Natural killer cell (primary cell): ENCODE measurements at regions not wholly inside any gene's neighbourhood (a gene's known extent, or its start where the extent isn't known, plus 50 kb on each side); places are given as distances from the start of the nearest gene placed in this dataset.

Source experiments
- ATAC-seq, 3 donors: fragments of 150-1000 bp in 2 of 3; fragments of 200-7000 bp in 1 of 3; cut with Tn5 transposase; 1 replicate in 1 of 3; 2 replicates in 2 of 3; pipeline ENCODE4 v1.10.0; 2021; ENCODE audit warnings: mild to moderate bottlenecking in 2 of 3, moderate library complexity in 2 of 3
- DNase-seq, 2 donors: peaks; one replicate each; pipeline versions ENCODE4 v3.0.0 to v3.0.0-alpha.2; 2013 to 2021; ENCODE audit warnings: mixed read lengths in 1 of 2
- H3K27ac ChIP-seq: one replicate; pipeline ENCODE4 v1.5.1; 2013; ENCODE audit warnings: mild to moderate bottlenecking, low read length
- H3K27me3 ChIP-seq: one replicate; pipeline ENCODE4 v1.6.1; 2013; ENCODE audit warnings: low read length; ENCODE audit not compliant: control insufficient read depth, insufficient read depth
- H3K36me3 ChIP-seq: one replicate; pipeline ENCODE4 v1.6.1; 2013; ENCODE audit warnings: low read length; ENCODE audit not compliant: control insufficient read depth, insufficient read depth
- H3K4me1 ChIP-seq: one replicate; pipeline ENCODE4 v1.6.1; 2013; ENCODE audit warnings: low read length; ENCODE audit not compliant: control insufficient read depth, insufficient read depth
- H3K4me3 ChIP-seq: one replicate; pipeline ENCODE4 v1.5.1; 2013; ENCODE audit warnings: low read length
- H3K9me3 ChIP-seq: one replicate; pipeline ENCODE4 v1.6.1; 2013; ENCODE audit warnings: low read length; ENCODE audit not compliant: control insufficient read depth, insufficient read depth
- H3K27ac Mint-ChIP-seq, 2 donors: one replicate each; pipeline ENCODE4 v1.8.0; 2022; ENCODE audit warnings: mild to moderate bottlenecking in 2 of 2, mixed read lengths in 2 of 2, moderate library complexity in 1 of 2
- H3K27me3 Mint-ChIP-seq, 2 donors: one replicate each; pipeline ENCODE4 v1.8.0; 2022; ENCODE audit warnings: low read depth in 2 of 2, mixed read lengths in 2 of 2
- H3K36me3 Mint-ChIP-seq: one replicate; pipeline ENCODE4 v1.8.0; 2022; ENCODE audit warnings: mixed read lengths
- H3K4me1 Mint-ChIP-seq, 2 donors: one replicate each; pipeline ENCODE4 v1.8.0; 2022; ENCODE audit warnings: mixed read lengths in 2 of 2
- H3K4me3 Mint-ChIP-seq: one replicate; pipeline ENCODE4 v1.8.0; 2022; ENCODE audit warnings: mild to moderate bottlenecking, moderate library complexity, mixed read lengths
- H3K9me3 Mint-ChIP-seq, 2 donors: one replicate each; pipeline ENCODE4 v1.8.0; 2022; ENCODE audit warnings: mixed read lengths in 2 of 2
- CTCF ChIP-seq: fragments of 200-600 bp; IDR thresholded peaks from one replicate; pipeline ENCODE4 v1.8.0; 2022; ENCODE audit warnings: antibody characterized with exemption
- WGBS: methylation state at CpG from one replicate; pipeline ENCODE4 v1.1.7; 2013; ENCODE audit warnings: missing lambda C conversion rate; ENCODE audit not compliant: insufficient coverage; 5-methylcytosine and 5-hydroxymethylcytosine counted together
- intact Hi-C: fragments of 100-400 bp; cut with micrococcal nuclease; formaldehyde crosslinking; loops from one replicate; pipeline ENCODE4 v1.14.2; 2022

GRCh38 chr6:6858533-6858982 is 249.2 kb upstream of the RREB1 start:
- Mint-ChIP-seq H3K27ac (no peak overlapping the region), H3K4me1 (peaks cover 0 to 11% of the 10 kb centered on the region in 2 donors), H3K9me3 (no peaks in the 10 kb centered on the region), H3K27me3 (peaks cover 6 to 12% of the 10 kb centered on the region in 2 donors), H3K36me3 (no peaks in the 10 kb centered on the region), H3K4me3 (no peak overlapping the region)
- intact Hi-C loops = no loop called here
- H3K4me3 ChIP-seq = no peak overlapping the region
- H3K9me3 ChIP-seq = no peaks in the 10 kb centered on the region
- no peak overlapping the region for H3K27ac ChIP-seq
- no peak for DNase-seq
- ATAC-seq = peak in 2 of 3 donors; percentile 20 to 43
- H3K27me3 ChIP-seq = no peaks in the 10 kb centered on the region
- 62% methylated on average over 12 of the region's 12 CpGs for WGBS
- no peak for TF ChIP-seq CTCF
- no peaks in the 10 kb centered on the region for H3K36me3 ChIP-seq
- H3K4me1 ChIP-seq = peaks cover 15% of the 10 kb centered on the region

GRCh38 chr6:6859105-6859504 is 248.7 kb upstream of the RREB1 start:
- no peak overlapping the region for H3K4me3 ChIP-seq
- DNase-seq (no peak), ATAC-seq (no peak)
- no peaks in the 10 kb centered on the region for H3K9me3 Mint-ChIP-seq
- H3K27me3 ChIP-seq = no peaks in the 10 kb centered on the region
- H3K27ac Mint-ChIP-seq = no peak overlapping the region
- H3K36me3 ChIP-seq = no peaks in the 10 kb centered on the region
- 52% methylated on average over 5 of the region's 5 CpGs for WGBS
- H3K4me3 Mint-ChIP-seq = no peak overlapping the region
- H3K4me1 ChIP-seq = peaks cover 15% of the 10 kb centered on the region
- H3K27ac ChIP-seq = no peak overlapping the region
- intact Hi-C loops = no loop called here
- H3K36me3 Mint-ChIP-seq = no peaks in the 10 kb centered on the region
- peaks cover 0 to 11% of the 10 kb centered on the region in 2 donors for H3K4me1 Mint-ChIP-seq
- no peaks in the 10 kb centered on the region for H3K9me3 ChIP-seq
- peaks cover 6 to 12% of the 10 kb centered on the region in 2 donors for H3K27me3 Mint-ChIP-seq
- no peak for TF ChIP-seq CTCF

- Histone ChIP-seq H3K4me3 (no peak overlapping the region), H3K27ac (no peak overlapping the region), H3K36me3 (no peaks in the 10 kb centered on the region), H3K9me3 (no peaks in the 10 kb centered on the region), H3K4me1 (peaks cover 15% of the 10 kb centered on the region), H3K27me3 (no peaks in the 10 kb centered on the region)
- TF ChIP-seq CTCF = no peak
- Mint-ChIP-seq H3K4me3 (no peak overlapping the region), H3K4me1 (peaks cover 0 to 11% of the 10 kb centered on the region in 2 donors), H3K27ac (no peak overlapping the region), H3K9me3 (no peaks in the 10 kb centered on the region), H3K27me3 (peaks cover 6 to 12% of the 10 kb centered on the region in 2 donors), H3K36me3 (no peaks in the 10 kb centered on the region)
- intact Hi-C loops = no loop called here
- WGBS = 95% methylated on average over 4 of the region's 5 CpGs
- DNase-seq (no peak), ATAC-seq (no peak)
These were observed 248.0 kb upstream of the RREB1 start for GRCh38 chr6:6859722-6860121.

GRCh38 chr6:6860863-6861262 is 246.9 kb upstream of the RREB1 start:
- no peaks in the 10 kb centered on the region for H3K9me3 ChIP-seq
- Mint-ChIP-seq H3K36me3 (no peaks in the 10 kb centered on the region), H3K27ac (no peak overlapping the region), H3K4me3 (no peak overlapping the region), H3K27me3 (peaks cover 0 to 9% of the 10 kb centered on the region in 2 donors), H3K4me1 (peaks cover 0 to 11% of the 10 kb centered on the region in 2 donors), H3K9me3 (no peaks in the 10 kb centered on the region)
- no peak overlapping the region for H3K4me3 ChIP-seq
- ATAC-seq (no peak), DNase-seq (no peak)
- 86% methylated on average over 9 of the region's 9 CpGs for WGBS
- intact Hi-C loops = no loop called here
- H3K27ac ChIP-seq = no peak overlapping the region
- H3K4me1 ChIP-seq = peaks cover 15% of the 10 kb centered on the region
- no peak for TF ChIP-seq CTCF
- H3K27me3 ChIP-seq = no peaks in the 10 kb centered on the region
- H3K36me3 ChIP-seq = no peaks in the 10 kb centered on the region
